ENCODE measurements at regions not wholly inside any gene's neighbourhood (a gene's known extent, or its start where the extent isn't known, plus 50 kb on each side); places are given as distances from the start of the nearest gene placed in this dataset.
A peak's percentile ranks its signal among the peaks of the same experiment; 100 is the strongest.

DNA sequence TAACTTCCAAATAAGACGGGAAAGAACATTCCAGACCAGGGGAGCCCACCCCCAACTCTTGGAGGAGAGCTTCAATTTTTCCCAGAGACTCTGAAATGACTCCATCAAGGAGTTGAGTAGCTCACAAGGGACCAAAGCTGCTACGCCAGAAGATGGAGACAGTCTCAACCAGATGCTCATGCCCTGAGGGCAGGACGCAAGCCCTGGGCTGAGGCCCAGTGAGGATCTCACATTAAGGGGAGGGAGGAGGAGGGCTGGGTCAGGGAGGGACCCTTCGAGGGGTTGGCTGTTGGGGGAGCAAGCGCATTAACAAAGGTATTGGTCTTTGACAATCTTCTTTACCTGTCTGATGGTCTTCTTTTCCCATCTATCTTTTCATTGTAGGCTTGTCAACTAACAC lies 141.3 kb upstream of the SLC1A4 start:
- Mint-ChIP-seq H3K4me3 (no peak overlapping the region), H3K4me1 (peaks cover 14 to 20% (median 19%) of the 10 kb centered on the region in 3 donors), H3K36me3 (no peaks in the 10 kb centered on the region), H3K27ac (peak overlapping the region in 1 of 3 donors; percentile 23), H3K9me3 (no peaks in the 10 kb centered on the region), H3K27me3 (no peaks in the 10 kb centered on the region)

- Mint-ChIP-seq H3K9me3 (no peaks in the 10 kb centered on the region), H3K4me1 (peaks cover 18 to 24% (median 23%) of the 10 kb centered on the region in 3 donors), H3K27me3 (no peaks in the 10 kb centered on the region), H3K27ac (no peak overlapping the region), H3K36me3 (no peaks in the 10 kb centered on the region), H3K4me3 (no peak overlapping the region)
These were observed 140.8 kb upstream of the SLC1A4 start for GRCh38 chr2:64848363-64848762.

DNA sequence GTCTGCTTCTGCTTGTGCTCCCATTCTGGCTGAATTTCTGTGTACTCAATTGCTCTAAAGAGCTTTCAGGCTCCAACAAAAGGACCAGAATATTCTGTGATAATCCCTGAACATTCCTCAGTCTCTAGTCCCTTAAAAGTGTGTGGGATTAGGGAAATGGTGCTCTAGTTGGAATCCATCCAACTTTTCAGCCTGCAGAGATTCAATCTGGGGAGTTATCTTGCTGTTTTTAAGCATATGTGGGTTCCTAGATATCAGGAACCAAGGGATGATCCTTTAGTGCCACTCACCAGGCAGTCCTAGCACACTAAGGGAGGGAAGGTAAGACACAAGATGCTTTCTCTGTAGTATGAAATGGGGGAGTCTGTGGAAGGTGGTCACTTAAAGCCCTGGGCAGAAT lies 140.3 kb upstream of the SLC1A4 start:
- no peak overlapping the region for H3K27ac Mint-ChIP-seq
- H3K36me3 Mint-ChIP-seq, result no peaks in the 10 kb centered on the region
- H3K9me3 Mint-ChIP-seq, result no peaks in the 10 kb centered on the region
- peaks cover 24 to 29% (median 26%) of the 10 kb centered on the region in 3 donors for H3K4me1 Mint-ChIP-seq
- H3K27me3 Mint-ChIP-seq, result no peaks in the 10 kb centered on the region
- H3K4me3 Mint-ChIP-seq, result no peak overlapping the region

DNA sequence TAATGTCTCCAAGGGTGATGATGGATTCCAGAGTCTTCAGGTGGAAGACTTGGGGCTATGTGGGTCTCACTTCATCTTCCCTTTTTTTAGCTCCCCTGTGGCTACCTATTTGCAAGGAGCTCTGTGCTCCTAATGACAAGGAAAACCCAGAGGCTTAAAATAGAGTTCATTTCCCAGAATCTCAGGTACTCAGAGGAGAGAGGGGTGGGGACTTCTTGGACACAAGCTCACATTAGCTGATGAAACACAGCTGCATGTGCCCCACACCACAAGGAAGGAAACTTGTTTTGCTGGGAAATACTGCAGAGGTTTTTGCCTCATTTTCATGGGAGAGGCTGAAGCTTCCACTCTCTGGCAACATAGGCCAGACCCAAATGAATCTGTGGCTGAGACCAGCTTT lies 138.6 kb upstream of the SLC1A4 start:
- Mint-ChIP-seq H3K36me3 (no peaks in the 10 kb centered on the region), H3K4me3 (peak overlapping the region in 2 of 4 donors; percentile 40 to 53), H3K9me3 (no peaks in the 10 kb centered on the region), H3K27ac (peak overlapping the region in 1 of 3 donors; percentile 65), H3K27me3 (no peaks in the 10 kb centered on the region), H3K4me1 (peaks cover 29 to 38% (median 36%) of the 10 kb centered on the region in 3 donors)

- peak overlapping the region; percentile 82 to 91 (median 91) for H3K27ac Mint-ChIP-seq
- no peaks in the 10 kb centered on the region for H3K27me3 Mint-ChIP-seq
- peaks cover 33 to 36% (median 34%) of the 10 kb centered on the region in 3 donors for H3K4me1 Mint-ChIP-seq
- H3K4me3 Mint-ChIP-seq, result peak overlapping the region; percentile 40 to 88 (median 74)
- H3K9me3 Mint-ChIP-seq, result no peaks in the 10 kb centered on the region
- no peaks in the 10 kb centered on the region for H3K36me3 Mint-ChIP-seq
These were observed 136.4 kb upstream of the SLC1A4 start for GRCh38 chr2:64852771-64853241.

GRCh38 chr2:64853306-64853705 lies 135.9 kb upstream of the SLC1A4 start:
- no peaks in the 10 kb centered on the region for H3K9me3 Mint-ChIP-seq
- H3K27me3 Mint-ChIP-seq, result no peaks in the 10 kb centered on the region
- H3K4me3 Mint-ChIP-seq, result peak overlapping the region in 3 of 4 donors; percentile 40 to 88 (median 77)
- H3K4me1 Mint-ChIP-seq, result peaks cover 34 to 36% (median 35%) of the 10 kb centered on the region in 3 donors
- no peaks in the 10 kb centered on the region for H3K36me3 Mint-ChIP-seq
- H3K27ac Mint-ChIP-seq, result peak overlapping the region; percentile 82 to 91 (median 91)

DNA sequence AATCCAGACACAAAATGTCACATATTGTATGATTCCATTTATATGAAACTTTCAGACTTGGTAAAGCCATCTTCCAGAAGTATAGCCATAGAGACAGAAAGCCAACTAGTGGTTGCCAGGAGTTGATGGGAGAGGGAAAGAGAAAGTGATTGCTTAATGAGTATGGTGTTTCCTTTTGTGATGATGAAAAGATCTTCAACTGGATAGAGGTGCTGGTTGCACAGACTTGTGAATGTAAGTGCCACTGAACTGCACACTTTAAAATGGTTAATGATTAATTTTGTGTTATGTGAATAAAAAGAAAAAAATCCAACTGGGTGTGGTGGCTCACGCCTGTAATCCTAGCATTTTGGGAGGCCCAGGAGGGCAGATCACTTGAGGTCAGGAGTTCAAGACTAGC lies 135.3 kb upstream of the SLC1A4 start:
- Mint-ChIP-seq H3K27ac (peak overlapping the region in 2 of 3 donors; percentile 82 to 91), H3K36me3 (no peaks in the 10 kb centered on the region), H3K27me3 (no peaks in the 10 kb centered on the region), H3K4me3 (peak overlapping the region in 3 of 4 donors; percentile 6 to 37 (median 7)), H3K4me1 (peaks cover 36 to 40% (median 38%) of the 10 kb centered on the region in 3 donors), H3K9me3 (no peaks in the 10 kb centered on the region)

DNA sequence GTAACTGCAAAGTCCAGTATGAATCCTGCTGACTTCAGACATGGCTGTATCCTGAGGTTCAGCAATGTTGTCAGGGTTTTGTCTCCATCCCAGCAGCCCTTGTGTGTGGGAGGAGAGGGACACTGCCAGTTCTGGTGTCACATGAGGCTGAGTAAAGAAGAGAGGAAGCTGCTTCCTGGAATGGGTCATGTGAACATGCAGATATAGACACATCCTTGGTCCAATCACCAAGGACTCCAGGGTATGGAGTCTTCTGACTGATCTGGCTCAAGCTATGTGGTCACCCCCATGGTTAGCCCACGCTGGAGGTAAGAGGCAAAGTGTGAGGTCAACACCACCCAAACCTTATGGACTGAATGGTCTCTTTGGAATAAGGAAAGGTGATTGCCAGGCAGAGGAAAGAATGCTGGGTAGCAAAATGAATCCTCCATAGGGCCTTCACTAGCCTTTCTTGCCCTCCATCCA lies 134.4 kb upstream of the SLC1A4 start:
- Mint-ChIP-seq H3K4me3 (peak overlapping the region in 2 of 4 donors; percentile 25 to 56), H3K27me3 (no peaks in the 10 kb centered on the region), H3K27ac (peak overlapping the region in 2 of 3 donors; percentile 64 to 78), H3K9me3 (no peaks in the 10 kb centered on the region), H3K4me1 (peaks cover 37 to 44% (median 40%) of the 10 kb centered on the region in 3 donors), H3K36me3 (no peaks in the 10 kb centered on the region)

GRCh38 chr2:64857581-64858471 lies 131.4 kb upstream of the SLC1A4 start:
- peak overlapping the region in 2 of 3 donors; percentile 67 to 94 for H3K27ac Mint-ChIP-seq
- no peaks in the 10 kb centered on the region for H3K27me3 Mint-ChIP-seq
- H3K36me3 Mint-ChIP-seq, result no peaks in the 10 kb centered on the region
- no peaks in the 10 kb centered on the region for H3K9me3 Mint-ChIP-seq
- no peak overlapping the region for H3K4me3 Mint-ChIP-seq
- peaks cover 26 to 32% (median 29%) of the 10 kb centered on the region in 3 donors for H3K4me1 Mint-ChIP-seq

DNA sequence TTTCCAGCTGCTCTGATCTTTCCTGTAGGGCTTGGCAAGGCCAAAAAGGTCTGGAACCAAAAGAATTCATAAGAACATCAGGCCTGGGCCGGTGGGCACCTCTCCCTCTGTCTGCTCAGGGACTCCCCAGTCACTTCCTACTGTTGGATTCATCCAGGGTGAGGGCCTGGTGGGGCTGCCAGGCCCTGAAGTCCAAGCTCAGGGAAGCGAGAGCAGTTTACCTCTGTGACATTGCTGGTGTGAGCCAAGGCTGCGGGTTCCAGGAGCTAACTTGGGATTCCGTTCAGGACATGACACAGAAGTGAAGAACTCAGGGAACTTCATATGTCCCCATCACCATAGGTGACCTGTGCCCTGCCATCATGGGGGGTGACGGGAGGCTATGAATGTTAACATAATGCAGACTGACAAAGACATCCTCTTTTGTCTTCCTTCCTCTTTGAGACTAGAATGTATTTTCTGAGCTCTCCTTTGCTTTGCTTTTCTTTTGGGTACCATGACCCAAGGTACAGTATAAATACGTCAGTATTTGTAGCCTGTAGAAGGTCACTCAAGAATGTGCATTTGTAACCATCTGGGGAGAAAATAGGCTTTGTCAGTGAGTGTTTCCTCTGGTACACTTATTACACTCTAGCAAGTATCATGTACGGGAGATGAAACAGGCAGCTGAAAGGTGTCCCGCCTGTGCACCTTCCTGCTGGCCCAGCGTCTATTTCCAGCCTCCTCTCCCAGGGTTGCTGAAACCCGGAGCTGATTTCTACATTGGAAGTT lies 130.5 kb upstream of the SLC1A4 start:
- H3K27ac Mint-ChIP-seq, result peak overlapping the region; percentile 67 to 94 (median 81)

DNA sequence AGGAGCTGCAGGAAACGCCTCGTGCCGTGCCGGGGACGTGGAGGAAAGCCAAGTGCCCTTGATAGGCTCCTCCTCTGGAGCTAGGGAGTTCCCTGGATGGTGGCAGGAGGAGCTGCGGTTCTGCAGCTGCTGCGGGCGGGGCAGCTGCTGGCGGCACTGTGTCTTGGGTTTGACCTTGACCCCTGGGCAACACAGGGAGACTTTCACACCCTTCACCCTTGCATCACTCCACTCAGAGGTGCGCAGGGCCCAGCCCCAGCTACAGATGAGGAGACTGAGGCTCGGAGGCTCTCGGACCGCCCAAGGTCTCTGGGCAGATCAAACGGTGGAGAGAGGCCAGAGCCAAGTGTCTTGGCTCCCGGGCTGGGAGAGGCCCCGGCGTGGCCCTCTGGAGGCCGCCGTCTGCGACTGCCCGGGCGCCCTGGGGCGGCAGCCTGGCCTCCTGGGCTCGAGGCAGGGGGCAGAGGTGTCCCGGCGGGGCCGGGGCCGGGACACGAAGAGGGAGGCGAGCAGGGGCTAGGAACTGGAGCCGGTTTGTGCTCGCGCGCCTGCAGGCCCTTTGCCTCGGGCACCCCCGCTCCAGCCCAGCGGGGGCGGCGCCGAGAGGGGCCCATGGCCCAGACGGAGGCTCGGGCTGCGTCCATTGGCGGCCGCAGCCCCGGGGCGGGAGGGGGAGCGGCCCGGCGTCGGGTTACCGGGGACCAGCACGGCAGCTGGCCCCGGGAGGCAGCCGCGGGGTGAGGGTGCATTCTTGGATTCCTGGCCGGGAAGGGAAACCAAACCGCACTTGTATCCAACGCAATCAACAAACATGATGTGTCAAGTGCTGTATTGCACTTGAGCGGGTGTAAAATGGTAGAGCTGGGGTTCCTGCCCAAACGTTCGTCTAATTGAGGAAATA lies 129.6 kb upstream of the SLC1A4 start:
- peaks cover 16 to 20% (median 17%) of the 10 kb centered on the region in 3 donors for H3K4me1 Mint-ChIP-seq
- H3K27ac Mint-ChIP-seq, result peak overlapping the region; percentile 67 to 94 (median 81)
- no peaks in the 10 kb centered on the region for H3K9me3 Mint-ChIP-seq
- peak overlapping the region; percentile 79 to 91 (median 85) for H3K4me3 Mint-ChIP-seq
- H3K36me3 Mint-ChIP-seq, result no peaks in the 10 kb centered on the region
- no peaks in the 10 kb centered on the region for H3K27me3 Mint-ChIP-seq

More for the DNA sequence above, 130.5 kb upstream of the SLC1A4 start:
- Mint-ChIP-seq H3K4me3 (peak overlapping the region; percentile 79 to 91 (median 85)), H3K9me3 (no peaks in the 10 kb centered on the region), H3K36me3 (no peaks in the 10 kb centered on the region), H3K4me1 (peaks cover 17 to 23% (median 21%) of the 10 kb centered on the region in 3 donors), H3K27me3 (no peaks in the 10 kb centered on the region)

DNA sequence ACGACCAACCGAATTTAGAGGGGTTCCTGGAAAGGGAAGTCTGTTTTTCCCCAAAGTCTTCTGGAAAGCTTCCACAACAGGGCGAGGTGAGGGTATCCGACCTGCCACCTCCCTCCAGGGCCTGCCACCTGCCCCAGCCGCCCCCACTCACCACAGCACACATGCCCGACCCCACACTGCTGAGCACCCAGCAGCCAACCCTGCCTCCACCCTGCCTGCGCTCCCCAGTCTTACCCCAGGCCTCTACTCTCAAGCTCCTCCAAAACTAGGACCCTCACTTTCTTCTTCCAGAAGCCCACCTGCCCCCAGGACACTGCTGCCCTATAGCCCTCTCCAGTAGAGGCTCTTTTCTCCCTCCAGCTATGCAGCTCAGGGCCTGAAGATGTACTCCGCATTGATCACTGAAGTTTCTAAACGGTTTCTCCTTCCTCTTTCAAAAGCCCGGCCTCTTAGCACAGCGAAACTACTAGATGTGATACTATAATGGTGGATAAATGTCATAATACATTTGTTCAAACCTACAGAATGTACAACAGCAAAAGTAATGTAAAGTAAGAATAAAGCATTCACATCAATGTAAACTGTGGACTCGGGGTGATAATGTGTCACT lies 128.8 kb upstream of the SLC1A4 start:
- no peaks in the 10 kb centered on the region for H3K36me3 Mint-ChIP-seq
- H3K4me1 Mint-ChIP-seq, result peaks cover 8 to 15% (median 10%) of the 10 kb centered on the region in 3 donors

GRCh38 chr2:64860936-64861335 lies 128.3 kb upstream of the SLC1A4 start:
- Mint-ChIP-seq H3K36me3 (no peaks in the 10 kb centered on the region), H3K9me3 (no peaks in the 10 kb centered on the region), H3K4me1 (peaks cover 8 to 15% (median 9%) of the 10 kb centered on the region in 3 donors), H3K27ac (no peak overlapping the region), H3K4me3 (no peak overlapping the region), H3K27me3 (no peaks in the 10 kb centered on the region)

More for the DNA sequence above, 128.8 kb upstream of the SLC1A4 start:
- Mint-ChIP-seq H3K27me3 (no peaks in the 10 kb centered on the region), H3K4me3 (no peak overlapping the region), H3K9me3 (no peaks in the 10 kb centered on the region), H3K27ac (no peak overlapping the region)
